Peyer's patch (tissue), 4 donors: ENCODE measurements at regions not wholly inside any gene's neighbourhood (a gene's known extent, or its start where the extent isn't known, plus 50 kb on each side); places are given as distances from the start of the nearest gene placed in this dataset.

Experiments used
- DNase-seq, 3 donors: peaks; one replicate each; pipeline ENCODE4 v3.0.0-alpha.2; 2017 to 2019
- H3K27ac ChIP-seq, 4 donors: fragments of 200-600 bp; sonication (generic); one replicate each; pipeline ENCODE4 v1.5.1; 2016 to 2019
- H3K27me3 ChIP-seq, 2 donors: fragments of 200-600 bp; sonication (generic); one replicate each; pipeline ENCODE4 v1.5.1; 2019
- H3K36me3 ChIP-seq, 3 donors: fragments of 200-600 bp; sonication (generic); one replicate each; pipeline ENCODE4 v1.5.1; 2016 to 2019
- H3K4me1 ChIP-seq, 4 donors: fragments of 200-600 bp; sonication (generic); one replicate each; pipeline ENCODE4 v1.5.1; 2016 to 2019
- H3K4me3 ChIP-seq, 4 donors: fragments of 200-600 bp; sonication (generic); 1 replicate in 3 of 4; 2 replicates in 1 of 4; pipeline ENCODE4 v1.5.1; 2016 to 2019; ENCODE audit warnings: mild to moderate bottlenecking in 1 of 4
- H3K9me3 ChIP-seq, 4 donors: fragments of 200-600 bp; sonication (generic); one replicate each; pipeline ENCODE4 v1.5.1; 2016 to 2019; ENCODE audit warnings: mild to moderate bottlenecking in 1 of 4
- CTCF ChIP-seq, 6 experiments: fragments of 450-650 bp in 4 of 6; fragments of 200-600 bp in 2 of 6; sonication (generic) in 1 of 6; IDR thresholded peaks; one replicate each; pipeline ENCODE4 v1.5.1; 2017 to 2019; ENCODE audit warnings: antibody characterized with exemption in 6 of 6, mild to moderate bottlenecking in 3 of 6, moderate library complexity in 1 of 6
- POLR2A ChIP-seq, 2 donors: fragments of 450-650 bp; IDR thresholded peaks; one replicate each; pipeline ENCODE4 v1.5.1; 2017; ENCODE audit warnings: antibody characterized with exemption in 2 of 2, mild to moderate bottlenecking in 2 of 2, moderate library complexity in 2 of 2

GRCh38 chr5:171705830-171706468 lies 79.7 kb upstream of the SMIM23 start:
- DNase-seq: no peak
- H3K4me1 ChIP-seq: no peaks in the 10 kb centered on the region
- H3K36me3 ChIP-seq: no peaks in the 10 kb centered on the region
- H3K9me3 ChIP-seq: no peaks in the 10 kb centered on the region
- H3K27me3 ChIP-seq: no peaks in the 10 kb centered on the region
- no peak overlapping the region for H3K4me3 ChIP-seq
- H3K27ac ChIP-seq: no peak overlapping the region
- TF ChIP-seq CTCF (IDR thresholded peaks at IDR 0.05): no peak
- TF ChIP-seq POLR2A (IDR thresholded peaks at IDR 0.05): no peak

GRCh38 chr5:171706736-171707441 lies 78.7 kb upstream of the SMIM23 start:
- no peak overlapping the region for H3K4me3 ChIP-seq
- no peaks in the 10 kb centered on the region for H3K27me3 ChIP-seq
- H3K36me3 ChIP-seq: no peaks in the 10 kb centered on the region
- H3K4me1 ChIP-seq: no peaks in the 10 kb centered on the region
- TF ChIP-seq CTCF (IDR thresholded peaks at IDR 0.05) (no peak), POLR2A (IDR thresholded peaks at IDR 0.05) (no peak)
- DNase-seq: no peak
- no peaks in the 10 kb centered on the region for H3K9me3 ChIP-seq
- H3K27ac ChIP-seq: no peak overlapping the region

- Histone ChIP-seq H3K4me1 (no peaks in the 10 kb centered on the region), H3K36me3 (no peaks in the 10 kb centered on the region), H3K27me3 (no peaks in the 10 kb centered on the region), H3K9me3 (no peaks in the 10 kb centered on the region), H3K27ac (no peak overlapping the region), H3K4me3 (no peak overlapping the region)
- TF ChIP-seq CTCF (IDR thresholded peaks at IDR 0.05): no peak
- TF ChIP-seq POLR2A (IDR thresholded peaks at IDR 0.05): no peak
- DNase-seq: no peak
Measured at GRCh38 chr5:171707442-171707792, 78.2 kb upstream of the SMIM23 start.

- H3K9me3 ChIP-seq: no peaks in the 10 kb centered on the region
- TF ChIP-seq POLR2A (IDR thresholded peaks at IDR 0.05): no peak
- TF ChIP-seq CTCF (IDR thresholded peaks at IDR 0.05): no peak
- H3K4me3 ChIP-seq: no peak overlapping the region
- DNase-seq: no peak
- no peaks in the 10 kb centered on the region for H3K27me3 ChIP-seq
- no peak overlapping the region for H3K27ac ChIP-seq
- no peaks in the 10 kb centered on the region for H3K4me1 ChIP-seq
- no peaks in the 10 kb centered on the region for H3K36me3 ChIP-seq
Measured at GRCh38 chr5:171709930-171710329, 75.7 kb upstream of the SMIM23 start.

GRCh38 chr5:171710451-171711024 lies 75.1 kb upstream of the SMIM23 start:
- Histone ChIP-seq H3K27ac (no peak overlapping the region), H3K4me1 (no peaks in the 10 kb centered on the region), H3K27me3 (no peaks in the 10 kb centered on the region), H3K4me3 (no peak overlapping the region), H3K9me3 (no peaks in the 10 kb centered on the region), H3K36me3 (no peaks in the 10 kb centered on the region)
- no peak for DNase-seq
- no peak for TF ChIP-seq CTCF (IDR thresholded peaks at IDR 0.05)
- no peak for TF ChIP-seq POLR2A (IDR thresholded peaks at IDR 0.05)
